GM13977 (cell line): ENCODE measurements at regions not wholly inside any gene's neighbourhood (a gene's known extent, or its start where the extent isn't known, plus 50 kb on each side); places are given as distances from the start of the nearest gene placed in this dataset.

Experiments
- DNase-seq: peaks from one replicate; pipeline ENCODE4 v3.0.0; 2012; ENCODE audit warnings: low spot score
- in situ Hi-C: fragments of 300-500 bp; cut with MboI; formaldehyde crosslinking; loops from one replicate; pipeline ENCODE4 v1.12.0; 2022; ENCODE audit warnings: low sequenced_read_pairs, low pct_unique_long_range_greater_than_20kb, mixed read lengths, inconsistent platforms; ENCODE audit not compliant: unreplicated experiment
- TF ChIP-seq, protein P1 (sequence below): IDR thresholded peaks from 2 replicates; pipeline ENCODE4 v1.5.1; 2012; ENCODE audit warnings: mild to moderate bottlenecking, control low read depth; ENCODE audit not compliant: insufficient read depth; ENCODE audit errors: extremely low read depth, missing control alignments

GRCh38 chr1:22260860-22261432, 118.0 kb upstream of the WNT4 start:
- TF ChIP-seq, protein P1, sequence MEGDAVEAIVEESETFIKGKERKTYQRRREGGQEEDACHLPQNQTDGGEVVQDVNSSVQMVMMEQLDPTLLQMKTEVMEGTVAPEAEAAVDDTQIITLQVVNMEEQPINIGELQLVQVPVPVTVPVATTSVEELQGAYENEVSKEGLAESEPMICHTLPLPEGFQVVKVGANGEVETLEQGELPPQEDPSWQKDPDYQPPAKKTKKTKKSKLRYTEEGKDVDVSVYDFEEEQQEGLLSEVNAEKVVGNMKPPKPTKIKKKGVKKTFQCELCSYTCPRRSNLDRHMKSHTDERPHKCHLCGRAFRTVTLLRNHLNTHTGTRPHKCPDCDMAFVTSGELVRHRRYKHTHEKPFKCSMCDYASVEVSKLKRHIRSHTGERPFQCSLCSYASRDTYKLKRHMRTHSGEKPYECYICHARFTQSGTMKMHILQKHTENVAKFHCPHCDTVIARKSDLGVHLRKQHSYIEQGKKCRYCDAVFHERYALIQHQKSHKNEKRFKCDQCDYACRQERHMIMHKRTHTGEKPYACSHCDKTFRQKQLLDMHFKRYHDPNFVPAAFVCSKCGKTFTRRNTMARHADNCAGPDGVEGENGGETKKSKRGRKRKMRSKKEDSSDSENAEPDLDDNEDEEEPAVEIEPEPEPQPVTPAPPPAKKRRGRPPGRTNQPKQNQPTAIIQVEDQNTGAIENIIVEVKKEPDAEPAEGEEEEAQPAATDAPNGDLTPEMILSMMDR, result no peak
- DNase-seq, result no peak
- in situ Hi-C loops, result no loop called here

- in situ Hi-C loops, result no loop called here
Measured at GRCh38 chr1:22261580-22261979, 118.7 kb upstream of the WNT4 start.

DNA sequence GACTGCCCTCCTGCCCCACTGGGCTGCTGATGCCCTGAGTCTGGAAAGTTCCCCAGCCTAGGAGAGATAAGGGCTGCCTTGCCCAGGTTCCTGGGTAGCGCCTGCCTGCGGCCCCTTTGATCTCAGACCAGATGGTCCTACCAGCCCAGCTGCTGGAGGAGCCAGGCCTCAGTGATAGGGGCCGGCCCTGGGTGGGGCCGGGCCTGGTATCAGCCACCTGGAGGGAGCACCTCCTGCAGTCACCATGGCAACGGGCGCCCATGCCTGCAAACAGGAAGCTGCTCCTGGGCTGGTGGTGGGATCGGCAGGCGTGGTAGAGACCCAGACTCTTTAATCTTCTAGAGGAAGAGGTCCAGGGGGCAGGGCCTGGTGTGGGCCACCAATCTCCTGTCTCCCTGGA, 119.7 kb upstream of the WNT4 start:
- DNase-seq, result no peak
- TF ChIP-seq, protein P1, result no peak
- in situ Hi-C loops, result no loop called here

More at GRCh38 chr1:22261580-22261979, 118.7 kb upstream of the WNT4 start:
- no peak for DNase-seq
- TF ChIP-seq, protein P1, result no peak

- DNase-seq, result no peak
- in situ Hi-C loops, result no loop called here
- TF ChIP-seq, protein P1, result no peak
Measured at GRCh38 chr1:22263359-22263758, 120.5 kb upstream of the WNT4 start.

- in situ Hi-C loops, result no loop called here
- no peak for DNase-seq
- TF ChIP-seq, protein P1, result no peak
Measured at GRCh38 chr1:22264464-22265341, 121.8 kb upstream of the WNT4 start.

DNA sequence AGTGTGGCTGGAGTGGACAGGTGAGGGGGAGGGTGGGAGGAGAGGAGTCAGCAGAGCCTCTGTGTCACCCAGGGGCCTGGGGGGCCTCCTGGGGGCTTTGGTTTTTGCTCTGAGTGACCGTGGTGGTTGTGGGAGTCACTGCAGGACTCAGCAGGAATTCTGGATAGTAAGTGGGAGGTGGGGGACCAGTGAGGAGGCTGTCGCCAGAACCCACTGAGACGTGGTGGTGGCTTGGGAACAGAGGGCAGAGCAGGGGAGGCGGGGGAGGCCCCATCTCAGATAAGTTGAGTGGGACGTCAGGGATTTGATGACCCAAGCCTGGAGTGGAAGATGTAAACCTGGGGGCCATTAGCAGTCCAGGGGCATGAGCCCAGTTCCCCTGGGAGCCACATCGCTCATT, 123.2 kb upstream of the WNT4 start:
- TF ChIP-seq, protein P1, result no peak
- in situ Hi-C loops, result no loop called here
- DNase-seq, result no peak
